GM21737 (cell line): ENCODE measurements at regions not wholly inside any gene's neighbourhood (a gene's known extent, or its start where the extent isn't known, plus 50 kb on each side); places are given as distances from the start of the nearest gene placed in this dataset.
"Not testable (repeated sequence)": the region's sequence is repeated elsewhere in the genome, so short reads cannot be mapped to it uniquely, and the experiment has no call there.

ENCODE experiments used
- ATAC-seq: cut with Tn5 transposase; IDR thresholded peaks from one replicate; pipeline ENCODE4 v1.9.1; 2021; ENCODE audit warnings: mild to moderate bottlenecking, moderate library complexity; ENCODE audit not compliant: unreplicated experiment

GRCh38 chr3:95311272-95311671, 1248.4 kb downstream of the NSUN3 start:
- no peak for ATAC-seq

GRCh38 chr3:95312650-95313049, 1249.8 kb downstream of the NSUN3 start:
- no peak for ATAC-seq

GRCh38 chr3:95319921-95320494, 1257.1 kb downstream of the NSUN3 start:
- ATAC-seq = no peak

- no peak for ATAC-seq
Observed at GRCh38 chr3:95327478-95327877, 1264.6 kb downstream of the NSUN3 start.

GRCh38 chr3:95333826-95334225, 1271.0 kb downstream of the NSUN3 start:
- ATAC-seq = no peak

GRCh38 chr3:95334461-95334860, 1271.6 kb downstream of the NSUN3 start:
- no peak for ATAC-seq

- no peak for ATAC-seq
Observed at GRCh38 chr3:95335517-95335916, 1272.7 kb downstream of the NSUN3 start.

GRCh38 chr3:95338446-95338845, 1275.6 kb downstream of the NSUN3 start:
- no peak for ATAC-seq

GRCh38 chr3:95341314-95341713, 1278.5 kb downstream of the NSUN3 start:
- no peak for ATAC-seq

- ATAC-seq = no peak
Observed at GRCh38 chr3:95343228-95343627, 1280.4 kb downstream of the NSUN3 start.

- no peak for ATAC-seq
Observed at GRCh38 chr3:95343767-95344166, 1280.9 kb downstream of the NSUN3 start.

- ATAC-seq = not testable (repeated sequence)
Observed at GRCh38 chr3:95347936-95348335, 1285.1 kb downstream of the NSUN3 start.

GRCh38 chr3:95348879-95349278, 1286.0 kb downstream of the NSUN3 start:
- ATAC-seq = no peak

GRCh38 chr3:95350049-95350448, 1287.2 kb downstream of the NSUN3 start:
- ATAC-seq = no peak

- no peak for ATAC-seq
Observed at GRCh38 chr3:95351158-95351557, 1288.3 kb downstream of the NSUN3 start.

GRCh38 chr3:95352471-95352870, 1289.6 kb downstream of the NSUN3 start:
- ATAC-seq = no peak

- no peak for ATAC-seq
Observed at GRCh38 chr3:95354489-95354888, 1291.6 kb downstream of the NSUN3 start.

GRCh38 chr3:95356764-95357501, 1294.1 kb downstream of the NSUN3 start:
- ATAC-seq = peak; percentile 55

GRCh38 chr3:95387242-95388021, 1324.6 kb downstream of the NSUN3 start:
- peak; percentile 75 for ATAC-seq

- no peak for ATAC-seq
Observed at GRCh38 chr3:95389725-95390313, 1327.0 kb downstream of the NSUN3 start.

- no peak for ATAC-seq
Observed at GRCh38 chr3:95394286-95394685, 1331.4 kb downstream of the NSUN3 start.

GRCh38 chr3:95399585-95399984, 1336.7 kb downstream of the NSUN3 start:
- no peak for ATAC-seq
